ENCODE measurements at regions not wholly inside any gene's neighbourhood (a gene's known extent, or its start where the extent isn't known, plus 50 kb on each side); places are given as distances from the start of the nearest gene placed in this dataset.
"Not testable (repeated sequence)": the region's sequence is repeated elsewhere in the genome, so short reads cannot be mapped to it uniquely, and the experiment has no call there.

DNA sequence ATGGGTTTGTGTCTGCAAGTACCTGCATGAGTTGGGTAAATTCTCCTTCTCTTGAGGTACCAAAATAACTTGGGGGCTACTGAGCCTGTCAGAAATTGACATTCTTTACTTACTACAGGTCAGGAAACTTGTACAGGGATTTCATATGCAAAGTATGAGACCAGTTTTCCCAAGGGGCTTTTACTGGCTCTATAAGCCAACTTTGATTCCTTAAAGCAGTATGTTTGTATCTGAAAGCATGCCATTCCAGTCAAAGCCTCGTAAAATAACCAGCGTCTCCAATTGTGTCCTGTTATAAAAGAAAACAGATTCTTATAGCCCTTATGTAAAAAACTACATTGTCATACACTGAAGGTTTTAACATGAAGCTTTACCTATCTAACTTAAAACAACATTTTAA, 90.2 kb downstream of the ZNF467 start:
- no peak for DNase-seq (ENCODE audit: low read depth, low spot score)

DNA sequence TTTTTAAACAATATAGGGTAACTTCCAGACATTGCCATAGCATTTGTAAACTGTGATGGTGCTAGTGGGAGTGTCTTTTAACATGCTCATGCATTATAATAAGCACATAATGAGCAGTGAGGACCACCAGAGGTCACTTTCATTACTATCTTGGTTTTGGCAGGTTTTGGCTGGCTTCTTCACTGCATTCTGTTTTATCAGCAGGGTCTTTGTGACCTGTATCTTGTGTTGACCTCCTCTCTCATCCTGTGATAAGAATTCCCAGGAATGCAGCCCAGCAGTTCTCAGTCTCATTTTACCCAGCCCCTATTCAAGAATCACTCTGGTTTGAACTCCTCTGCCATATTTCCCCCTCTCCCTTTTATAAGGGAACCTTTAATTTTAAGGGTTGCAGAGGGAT, 91.3 kb downstream of the ZNF467 start:
- DNase-seq (ENCODE audit: low read depth, low spot score), result no peak

DNA sequence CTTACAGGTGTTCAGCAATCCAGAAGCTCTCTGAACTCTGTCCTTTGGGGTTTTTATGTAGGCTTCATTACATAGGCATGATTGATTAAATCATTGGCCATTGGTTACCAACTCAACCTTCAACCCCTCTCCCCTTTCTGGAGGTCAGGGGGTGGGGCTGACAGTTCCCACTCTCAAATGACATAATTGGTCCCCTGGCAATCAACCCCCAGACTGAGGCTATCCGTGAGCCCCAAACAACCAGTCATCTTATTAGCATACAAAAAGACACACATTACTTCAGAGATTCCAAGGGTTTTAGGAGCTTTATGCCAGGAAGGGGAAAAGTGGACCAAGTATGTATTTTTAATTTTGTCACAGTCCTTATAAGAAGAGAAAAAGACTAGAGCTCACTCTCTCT, 92.1 kb downstream of the ZNF467 start:
- DNase-seq (ENCODE audit: low read depth, low spot score), result no peak

DNA sequence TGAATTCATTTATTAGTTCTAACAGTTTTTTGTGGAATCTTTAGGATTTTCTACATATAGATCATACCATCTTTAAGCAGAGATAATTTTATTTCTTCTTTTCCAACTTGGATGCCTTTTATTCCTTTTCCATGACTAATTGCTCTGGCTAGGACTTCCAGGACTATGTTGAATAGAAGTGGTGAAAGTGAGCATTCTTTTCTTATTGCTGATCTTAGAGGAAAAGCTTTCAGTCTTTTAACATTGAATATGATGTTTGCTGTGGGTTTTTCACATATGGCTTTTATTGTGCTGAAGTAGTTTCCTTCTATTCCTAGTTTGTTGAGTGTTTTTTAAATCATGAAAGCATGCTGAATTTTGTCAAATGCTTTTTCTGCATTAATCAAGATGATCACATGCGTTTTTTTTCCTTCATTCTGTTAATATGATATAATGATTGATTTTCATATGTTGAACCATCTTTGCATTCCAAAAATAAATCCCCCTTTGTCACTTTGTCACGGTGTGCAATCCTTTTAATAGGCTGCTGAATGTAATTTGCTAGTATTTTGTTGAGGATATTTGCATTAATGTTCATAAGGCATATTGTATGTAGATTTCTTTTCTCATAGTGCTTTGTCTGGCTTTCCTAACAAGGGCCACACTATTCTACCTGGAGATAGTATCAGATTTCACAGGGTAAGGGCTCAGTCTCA, 92.9 kb downstream of the ZNF467 start:
- no peak for DNase-seq (ENCODE audit: low read depth, low spot score)

DNA sequence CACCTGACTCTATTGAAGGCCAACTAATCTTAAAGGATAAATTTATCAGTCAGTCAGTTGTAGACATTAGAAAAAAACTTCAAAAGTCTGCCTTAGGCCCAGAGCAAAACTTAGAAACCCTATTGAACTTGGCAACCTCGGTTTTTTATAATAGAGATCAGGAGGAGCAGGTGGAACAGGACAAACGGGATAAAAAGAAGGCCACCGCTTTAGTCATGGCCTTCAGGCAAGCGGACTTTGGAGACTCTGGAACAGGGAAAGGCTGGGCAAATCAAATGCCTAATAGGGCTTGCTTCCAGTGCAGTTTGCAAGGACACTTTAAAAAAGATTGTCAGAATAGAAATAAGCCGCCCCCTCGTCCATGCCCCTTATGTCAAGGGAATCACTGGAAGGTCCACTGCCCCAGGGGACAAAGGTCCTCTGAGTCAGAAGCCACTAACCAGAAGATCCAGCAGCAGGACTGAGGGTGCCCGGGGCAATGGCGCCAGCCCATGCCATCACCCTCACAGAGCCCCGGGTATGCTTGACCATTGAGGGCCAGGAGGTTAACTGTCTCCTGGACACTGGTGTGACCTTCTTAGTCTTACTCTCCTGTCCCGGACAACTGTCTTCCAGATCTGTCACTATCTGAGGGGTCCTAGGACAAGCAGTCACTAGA, 98.5 kb downstream of the ZNF467 start:
- not testable (repeated sequence) for DNase-seq (ENCODE audit: low read depth, low spot score)

DNA sequence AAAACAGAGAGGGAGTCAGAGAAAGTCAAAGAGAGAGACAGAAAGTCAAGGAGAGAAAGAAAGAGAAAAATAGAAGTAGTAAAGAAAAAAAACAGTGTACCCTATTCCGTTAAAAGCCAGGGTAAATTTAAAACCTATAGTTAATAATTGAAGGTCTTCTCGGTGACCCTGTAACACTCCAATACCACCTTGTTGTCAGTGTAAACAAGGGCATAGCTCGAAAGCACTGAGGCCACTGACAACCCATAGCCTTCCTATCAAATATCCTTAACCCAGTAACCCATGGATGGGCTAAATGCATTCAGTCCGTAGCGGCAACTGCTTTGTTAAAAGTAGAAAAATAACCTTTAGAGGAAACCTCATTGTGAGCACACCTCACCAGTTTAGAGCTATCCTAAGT, 100.4 kb downstream of the ZNF467 start:
- DNase-seq (ENCODE audit: low read depth, low spot score), result no peak

GRCh38 chr7:149670288-149670687, 103.1 kb downstream of the ZNF467 start:
- peak; percentile 18 for DNase-seq (ENCODE audit: low read depth, low spot score)

- DNase-seq (ENCODE audit: low read depth, low spot score), result no peak
Observed at GRCh38 chr7:149669121-149669818, 104.1 kb downstream of the ZNF467 start.

DNA sequence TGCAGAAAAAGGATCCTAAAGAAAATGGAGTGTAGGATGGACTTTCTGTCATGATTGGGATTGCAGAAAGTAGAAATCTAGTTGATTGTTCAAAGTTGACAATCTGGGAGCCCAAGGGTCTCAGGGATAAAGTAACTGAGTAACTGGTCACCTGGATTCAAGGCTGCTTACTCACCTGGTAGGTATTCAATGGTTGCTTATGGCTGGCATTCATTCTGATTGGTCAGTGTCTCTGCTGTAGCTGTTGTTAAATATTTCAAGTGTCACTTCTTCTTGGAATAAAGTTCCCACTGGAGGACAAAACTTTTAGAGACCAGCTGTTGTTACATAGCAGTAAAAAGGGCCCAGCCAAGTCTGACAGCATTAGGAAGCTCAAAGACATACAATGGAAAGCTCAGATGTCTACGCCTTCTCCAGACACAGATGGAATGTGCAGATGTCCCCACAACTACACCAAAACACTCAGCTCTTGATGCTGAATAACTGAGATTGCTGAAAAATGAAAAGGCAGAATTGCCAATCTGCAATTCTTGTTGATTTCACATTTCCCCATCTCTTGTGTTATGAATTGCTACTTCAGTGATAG, 106.9 kb downstream of the ZNF467 start:
- no peak for DNase-seq (ENCODE audit: low read depth, low spot score)

DNA sequence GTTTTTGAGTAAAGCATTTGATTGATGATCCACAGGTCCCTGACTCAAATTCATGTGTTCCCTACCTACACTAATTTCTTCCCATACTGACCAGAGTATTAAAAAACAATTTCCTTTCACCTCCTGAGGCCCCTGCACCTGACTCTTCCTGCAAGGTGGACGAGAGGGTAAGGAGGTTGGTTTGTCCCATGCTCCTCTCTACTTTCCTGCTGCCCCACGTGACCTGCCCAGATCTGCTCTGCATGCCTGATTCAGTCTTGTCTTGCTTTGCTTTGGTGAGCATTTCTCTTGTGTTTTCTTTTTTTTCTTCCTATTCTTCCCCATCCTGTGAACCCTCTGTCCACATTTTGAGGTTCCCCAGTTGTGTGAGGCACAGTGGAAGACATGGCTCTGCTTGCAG, 107.8 kb downstream of the ZNF467 start:
- DNase-seq (ENCODE audit: low read depth, low spot score), result not testable (repeated sequence)

GRCh38 chr7:149664666-149665065, 108.7 kb downstream of the ZNF467 start:
- no peak for DNase-seq (ENCODE audit: low read depth, low spot score)

DNA sequence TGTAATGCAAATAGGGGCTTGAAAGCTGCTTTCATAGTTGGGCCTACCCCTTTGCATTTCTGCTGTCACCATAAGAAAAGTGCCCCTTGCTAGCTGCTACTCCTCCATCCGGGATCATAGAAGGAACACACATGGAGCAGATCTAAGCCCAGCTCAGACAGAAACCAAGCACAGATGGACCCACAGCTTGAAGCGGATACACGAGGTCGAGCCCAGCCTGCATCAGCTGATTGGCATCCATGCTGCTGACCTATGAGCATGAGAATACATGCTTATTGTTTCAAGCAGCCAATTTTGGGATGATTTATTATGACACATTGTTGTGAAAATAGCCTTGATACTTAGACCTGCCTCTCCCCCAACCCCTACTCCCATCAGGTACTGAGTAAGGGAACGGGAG, 109.2 kb downstream of the ZNF467 start:
- no peak for DNase-seq (ENCODE audit: low read depth, low spot score)

GRCh38 chr7:149662591-149663095, 110.7 kb downstream of the ZNF467 start:
- no peak for DNase-seq (ENCODE audit: low read depth, low spot score)

GRCh38 chr7:149655784-149656183, 117.6 kb downstream of the ZNF467 start:
- no peak for DNase-seq (ENCODE audit: low read depth, low spot score)

DNA sequence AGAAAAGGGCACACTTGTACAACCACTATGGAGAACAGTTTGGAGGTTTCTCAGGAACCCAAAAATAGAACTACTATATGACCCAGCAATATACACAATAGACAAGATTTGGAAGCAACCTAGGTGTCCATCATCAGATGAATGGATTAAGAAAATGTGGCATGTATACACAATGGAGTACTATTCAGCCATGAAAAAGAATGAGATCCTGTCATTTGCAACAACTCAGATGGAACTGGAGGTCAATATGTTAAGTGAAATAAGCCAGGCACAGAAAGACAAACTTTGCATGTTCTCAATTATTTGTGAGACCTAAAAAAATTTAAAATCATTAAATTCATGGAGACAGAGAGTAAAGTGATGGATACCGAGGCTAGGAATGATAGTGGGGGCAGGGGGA, 118.8 kb downstream of the ZNF467 start:
- no peak for DNase-seq (ENCODE audit: low read depth, low spot score)

DNA sequence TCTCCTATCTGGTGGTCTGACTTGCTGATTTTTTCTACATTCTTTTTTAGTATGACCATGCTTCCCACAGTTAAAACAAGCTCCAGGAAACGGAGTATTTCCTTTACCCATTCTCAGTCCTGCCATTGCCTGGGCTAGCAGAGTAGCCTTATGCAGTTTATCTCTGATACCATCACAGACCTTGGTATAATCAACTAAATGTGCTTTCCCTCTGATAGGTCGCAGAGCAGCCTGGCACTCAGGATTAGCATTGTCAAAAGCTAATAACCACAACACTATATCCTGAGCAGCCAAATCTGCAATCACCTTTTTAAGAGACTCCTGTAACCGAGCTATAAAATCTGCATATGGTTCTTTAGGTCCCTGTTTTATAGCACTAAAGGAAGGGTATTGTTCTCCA, 123.2 kb downstream of the ZNF467 start:
- DNase-seq (ENCODE audit: low read depth, low spot score), result not testable (repeated sequence)

- no peak for DNase-seq (ENCODE audit: low read depth, low spot score)
Observed at GRCh38 chr7:149644754-149645153, 128.6 kb downstream of the ZNF467 start.

DNA sequence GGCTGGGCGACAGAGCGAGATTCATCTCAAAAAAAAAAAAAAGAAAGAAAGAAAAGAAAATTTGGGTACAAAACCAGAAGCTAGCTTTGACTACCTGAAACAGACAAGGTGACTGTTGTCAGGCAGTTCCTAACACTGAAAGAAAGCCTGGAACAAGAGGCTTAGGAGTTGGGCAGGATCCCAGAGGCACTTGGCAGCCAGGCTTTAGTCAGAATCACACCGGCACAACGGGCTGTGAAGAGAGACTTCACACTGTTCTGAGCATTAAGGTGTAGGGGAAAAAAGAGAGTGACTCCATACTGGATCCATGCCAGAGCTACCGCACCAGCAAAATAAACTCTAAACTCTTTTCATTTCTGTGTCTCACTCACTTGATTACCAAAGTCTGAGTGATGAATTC, 130.8 kb downstream of the ZNF467 start:
- DNase-seq (ENCODE audit: low read depth, low spot score), result no peak

GRCh38 chr7:149638566-149639320, 134.6 kb downstream of the ZNF467 start:
- DNase-seq (ENCODE audit: low read depth, low spot score), result no peak

DNA sequence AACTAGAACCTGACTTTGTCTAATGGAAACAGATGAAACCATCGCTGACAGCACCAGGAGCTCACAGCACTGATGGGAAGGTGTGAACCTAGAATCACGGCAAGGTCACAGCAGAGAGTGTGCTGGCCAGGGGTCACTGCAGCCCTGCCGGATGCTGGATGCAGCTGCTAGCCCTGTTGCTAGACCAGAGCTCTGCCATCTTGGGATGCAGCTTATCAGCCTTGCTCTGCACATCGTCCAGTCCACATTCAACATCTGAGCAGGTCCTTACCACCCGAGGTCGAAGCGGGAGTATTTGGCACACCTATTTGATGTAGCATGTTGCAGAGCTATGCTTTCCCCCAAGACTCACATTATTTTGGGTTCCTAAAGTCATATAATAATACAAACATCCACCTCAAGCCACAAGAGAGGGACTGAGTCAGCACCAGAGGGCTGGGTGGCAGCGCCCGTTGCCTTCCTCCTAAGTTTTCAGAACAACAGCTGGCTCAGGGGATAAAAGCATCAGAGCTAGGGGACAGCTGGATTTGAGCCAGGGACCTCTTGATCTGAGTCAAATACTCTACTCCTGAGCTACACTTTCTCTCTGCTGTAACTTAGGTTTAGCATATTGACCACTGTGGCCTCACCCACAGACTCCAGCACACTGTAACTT, 135.3 kb downstream of the ZNF467 start:
- no peak for DNase-seq (ENCODE audit: low read depth, low spot score)

Data from smooth muscle cell of the brain vasculature (primary cell).